ENCODE measurements at regions not wholly inside any gene's neighbourhood (a gene's known extent, or its start where the extent isn't known, plus 50 kb on each side); places are given as distances from the start of the nearest gene placed in this dataset.

GRCh38 chr6:71048320-71049164 lies 91.7 kb upstream of the B3GAT2 start:
- Histone ChIP-seq H3K27me3 (ENCODE audit: insufficient read depth, low read length) (no peaks in the 10 kb centered on the region), H3K4me2 (ENCODE audit: insufficient read depth, insufficient read length, low read length) (no peak overlapping the region), H4K5ac (ENCODE audit: insufficient read length, low read depth, low read length) (no peak overlapping the region), H4K8ac (replicated peaks; ENCODE audit: insufficient read length, low read depth, low read length) (no peak overlapping the region), H2BK20ac (ENCODE audit: low read depth, low read length, poor library complexity, severe bottlenecking) (no peak overlapping the region), H3K56ac (ENCODE audit: insufficient read length, low read depth, low read length) (no peak overlapping the region), H3K4me1 (ENCODE audit: insufficient read depth, low read length) (peaks cover 3% of the 10 kb centered on the region; the same call in 1 of the 2 replicates), H3K27ac (ENCODE audit: insufficient read length, low read depth, low read length) (no peak overlapping the region), H2AFZ (ENCODE audit: low read length) (no peak overlapping the region), H3T11ph (ENCODE audit: low read length) (no peak overlapping the region), H3K23ac (ENCODE audit: insufficient read length, low read depth, low read length) (no peak overlapping the region), H3K23me2 (ENCODE audit: insufficient read length, low read depth, low read length, poor library complexity, severe bottlenecking) (no peaks in the 10 kb centered on the region), H2BK5ac (ENCODE audit: insufficient read length, low read length) (no peak overlapping the region), H3K79me2 (ENCODE audit: insufficient read depth, low read length) (no peaks in the 10 kb centered on the region), H3K79me1 (ENCODE audit: insufficient read depth, low read depth, low read length, poor library complexity, severe bottlenecking) (no peaks in the 10 kb centered on the region), H2BK120ac (ENCODE audit: low read depth, low read length, poor library complexity, severe bottlenecking) (no peak overlapping the region), H3K9ac (ENCODE audit: extremely low read depth, insufficient read length, low read length) (no peak overlapping the region), H2BK15ac (ENCODE audit: low read depth, low read length) (no peak overlapping the region), H4K20me1 (ENCODE audit: control insufficient read depth, insufficient read depth, insufficient read length) (no peaks in the 10 kb centered on the region), H3K9me3 (ENCODE audit: control insufficient read depth, low read depth, low read length) (no peaks in the 10 kb centered on the region), H2AK5ac (ENCODE audit: insufficient read length, low read length) (no peak overlapping the region), H3K4ac (ENCODE audit: low read depth, low read length) (no peak overlapping the region), H3K14ac (ENCODE audit: insufficient read depth, low read length) (no peak overlapping the region), H2BK12ac (ENCODE audit: insufficient read length, low read depth, low read length) (no peak overlapping the region), H4K91ac (ENCODE audit: insufficient read length, low read depth, low read length) (no peak overlapping the region), H3K18ac (ENCODE audit: insufficient read length, low read depth, low read length) (no peak overlapping the region)
- no peaks in the 10 kb centered on the region for H3K27me3 Mint-ChIP-seq (ENCODE audit: low read depth)
- no peak overlapping the region for H3K4me3 Mint-ChIP-seq
- peaks cover 0 to 3% of the 10 kb centered on the region in 2 experiments; a peak in 2 of 4 replicates for H3K4me1 Mint-ChIP-seq
- DNase-seq, result no peak
- no peak for TF ChIP-seq CTCF (conservative IDR thresholded peaks at IDR 0.05)
- no peaks in the 10 kb centered on the region for H3K9me3 Mint-ChIP-seq
- no peak overlapping the region for H3K27ac Mint-ChIP-seq
- H3K36me3 Mint-ChIP-seq (ENCODE audit: insufficient read depth in 1 of 3, low read depth in 3 of 3), result no peaks in the 10 kb centered on the region
- no CpG with 5 or more reads among the region's 4 CpGs for WGBS (ENCODE audit: extremely low coverage, insufficient read length, low lambda C conversion rate)
